T47D (cell line): ENCODE measurements at regions not wholly inside any gene's neighbourhood (a gene's known extent, or its start where the extent isn't known, plus 50 kb on each side); places are given as distances from the start of the nearest gene placed in this dataset.

ENCODE experiments used
- DNase-seq, 2 experiments: peaks; one replicate each; pipeline versions ENCODE4 v3.0.0 to v3.0.0-alpha.2; 2011 to 2012; ENCODE audit warnings: low read depth in 1 of 2, low spot score in 1 of 2
- JUND ChIP-seq: IDR thresholded peaks from 2 replicates; pipeline ENCODE4 v1.6.1; 2012; ENCODE audit warnings: low read depth
- in situ Hi-C: cut with HindIII; loops from 2 replicates; pipeline ENCODE4 v1.10.0; 2016; ENCODE audit warnings: low sequenced_read_pairs, low pct_unique_long_range_greater_than_20kb

GRCh38 chr4:152269448-152270191 lies 266.3 kb downstream of the FBXW7 start:
- no peak for TF ChIP-seq JUND
- DNase-seq: no peak
- in situ Hi-C loops: no loop called here

DNA sequence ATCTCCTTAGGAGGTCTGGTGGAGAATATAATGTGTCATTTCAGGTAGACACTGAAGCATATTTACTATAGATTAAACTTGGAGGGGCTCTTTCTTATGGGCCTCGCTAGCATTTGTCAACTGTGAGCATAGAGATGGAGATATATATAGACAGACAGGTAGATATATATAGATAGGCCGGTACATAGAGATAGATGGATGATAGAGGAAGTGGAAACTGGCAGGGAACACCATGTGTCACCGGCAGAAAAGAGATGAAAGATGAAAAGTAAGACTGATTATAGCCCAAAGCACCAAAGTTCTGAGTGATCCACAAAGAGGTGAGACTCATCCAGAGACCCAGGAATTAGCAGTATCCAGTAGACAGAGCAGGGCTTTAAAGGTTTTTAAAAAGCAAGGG lies 268.1 kb downstream of the FBXW7 start:
- DNase-seq: no peak
- TF ChIP-seq JUND: no peak
- in situ Hi-C loops: no loop called here

GRCh38 chr4:152266831-152267480 lies 268.9 kb downstream of the FBXW7 start:
- TF ChIP-seq JUND: no peak
- no peak for DNase-seq
- in situ Hi-C loops: no loop called here

GRCh38 chr4:152265149-152265621 lies 270.7 kb downstream of the FBXW7 start:
- DNase-seq: no peak
- no peak for TF ChIP-seq JUND
- in situ Hi-C loops: no loop called here

DNA sequence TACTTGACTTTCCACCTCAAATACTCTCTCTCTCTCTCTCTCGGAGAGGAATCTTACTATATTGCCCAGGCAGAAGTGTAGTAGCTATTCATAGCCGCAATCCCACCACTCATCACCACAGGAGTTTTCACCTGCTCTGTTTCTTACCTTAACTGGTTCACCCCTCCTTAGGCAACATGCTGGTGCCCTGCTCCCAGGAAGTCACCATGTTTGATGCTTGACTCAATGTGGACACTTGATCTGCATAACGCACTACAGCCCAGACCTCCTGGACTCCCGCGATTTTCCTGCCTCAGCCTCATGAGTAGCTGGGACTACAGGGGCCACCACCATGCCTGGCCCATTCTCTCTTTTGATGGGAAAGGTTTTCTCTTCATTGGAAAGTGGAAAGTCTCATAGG lies 271.8 kb downstream of the FBXW7 start:
- DNase-seq: no peak
- in situ Hi-C loops: no loop called here
- TF ChIP-seq JUND: no peak

DNA sequence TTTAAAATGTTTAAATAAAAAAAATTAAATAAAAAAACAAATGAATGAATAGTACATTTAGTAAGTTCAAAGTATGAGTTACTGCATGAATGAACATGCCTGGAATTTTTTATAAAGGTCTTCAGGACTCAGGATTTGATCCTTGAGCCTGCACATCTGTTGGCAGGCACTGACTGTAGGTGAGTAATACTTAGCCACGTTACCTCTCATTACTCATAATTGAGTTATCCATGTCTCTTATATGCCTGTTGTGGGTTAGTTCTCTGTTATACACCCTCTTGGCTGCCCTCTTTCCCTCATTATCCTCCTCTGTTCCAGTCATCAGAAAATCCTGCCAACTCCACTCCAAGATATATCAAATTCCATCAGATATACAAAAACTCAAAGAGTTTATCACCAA lies 276.0 kb downstream of the FBXW7 start:
- DNase-seq: no peak
- in situ Hi-C loops: no loop called here
- no peak for TF ChIP-seq JUND

- TF ChIP-seq JUND: no peak
- no peak for DNase-seq
- in situ Hi-C loops: no loop called here
Measured at GRCh38 chr4:152258804-152259708, 276.8 kb downstream of the FBXW7 start.

DNA sequence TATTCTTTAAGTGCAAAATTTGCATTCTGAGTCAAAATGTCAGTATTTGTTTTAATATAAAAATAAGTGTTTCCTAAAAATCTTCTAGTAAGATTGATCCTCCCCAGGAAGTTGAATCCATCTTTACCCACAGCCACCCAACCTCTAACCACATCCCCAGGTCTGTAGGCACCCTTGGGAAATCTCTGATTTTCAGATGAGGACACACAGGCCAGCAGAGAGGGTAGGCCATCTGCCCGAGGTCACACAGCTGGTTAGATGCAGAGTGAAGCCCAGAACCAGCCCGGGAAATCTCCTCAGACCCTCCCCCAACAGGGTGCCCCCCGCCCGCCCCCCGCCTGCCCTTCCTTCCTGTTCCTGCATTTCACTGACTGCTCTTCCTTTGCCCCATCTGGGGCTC lies 277.5 kb downstream of the FBXW7 start:
- no peak for TF ChIP-seq JUND
- no peak for DNase-seq
- in situ Hi-C loops: no loop called here

GRCh38 chr4:152257601-152258066 lies 278.3 kb downstream of the FBXW7 start:
- DNase-seq: no peak
- no peak for TF ChIP-seq JUND
- in situ Hi-C loops: no loop called here

GRCh38 chr4:152256996-152257395 lies 278.9 kb downstream of the FBXW7 start:
- no peak for DNase-seq
- TF ChIP-seq JUND: no peak
- in situ Hi-C loops: no loop called here

- TF ChIP-seq JUND: no peak
- in situ Hi-C loops: no loop called here
- no peak for DNase-seq
Measured at GRCh38 chr4:152255437-152255836, 280.5 kb downstream of the FBXW7 start.

GRCh38 chr4:152248347-152248746 lies 287.5 kb downstream of the FBXW7 start:
- TF ChIP-seq JUND: no peak
- in situ Hi-C loops: no loop called here
- DNase-seq: no peak

- in situ Hi-C loops: no loop called here
- no peak for TF ChIP-seq JUND
- no peak for DNase-seq
Measured at GRCh38 chr4:152247271-152247975, 288.5 kb downstream of the FBXW7 start.
